Mammary epithelial cell (primary cell): ENCODE measurements at regions not wholly inside any gene's neighbourhood (a gene's known extent, or its start where the extent isn't known, plus 50 kb on each side); places are given as distances from the start of the nearest gene placed in this dataset.

Experiments
- EZH2 ChIP-seq: IDR thresholded peaks from 2 replicates; pipeline ENCODE4 v1.6.1; 2012; ENCODE audit warnings: low read length, inconsistent platforms, borderline replicate concordance
- TF ChIP-seq, protein P1 (sequence below), 2 donors: IDR thresholded peaks in 1 of 2; conservative IDR thresholded peaks in 1 of 2; 2 replicates each; pipeline ENCODE4 v1.5.1; 2011 to 2012; ENCODE audit warnings: inconsistent platforms in 2 of 2, low read length in 2 of 2, mild to moderate bottlenecking in 2 of 2, control low read depth in 1 of 2, low read depth in 1 of 2; ENCODE audit not compliant: insufficient read depth in 1 of 2; ENCODE audit errors: extremely low read depth in 1 of 2

DNA sequence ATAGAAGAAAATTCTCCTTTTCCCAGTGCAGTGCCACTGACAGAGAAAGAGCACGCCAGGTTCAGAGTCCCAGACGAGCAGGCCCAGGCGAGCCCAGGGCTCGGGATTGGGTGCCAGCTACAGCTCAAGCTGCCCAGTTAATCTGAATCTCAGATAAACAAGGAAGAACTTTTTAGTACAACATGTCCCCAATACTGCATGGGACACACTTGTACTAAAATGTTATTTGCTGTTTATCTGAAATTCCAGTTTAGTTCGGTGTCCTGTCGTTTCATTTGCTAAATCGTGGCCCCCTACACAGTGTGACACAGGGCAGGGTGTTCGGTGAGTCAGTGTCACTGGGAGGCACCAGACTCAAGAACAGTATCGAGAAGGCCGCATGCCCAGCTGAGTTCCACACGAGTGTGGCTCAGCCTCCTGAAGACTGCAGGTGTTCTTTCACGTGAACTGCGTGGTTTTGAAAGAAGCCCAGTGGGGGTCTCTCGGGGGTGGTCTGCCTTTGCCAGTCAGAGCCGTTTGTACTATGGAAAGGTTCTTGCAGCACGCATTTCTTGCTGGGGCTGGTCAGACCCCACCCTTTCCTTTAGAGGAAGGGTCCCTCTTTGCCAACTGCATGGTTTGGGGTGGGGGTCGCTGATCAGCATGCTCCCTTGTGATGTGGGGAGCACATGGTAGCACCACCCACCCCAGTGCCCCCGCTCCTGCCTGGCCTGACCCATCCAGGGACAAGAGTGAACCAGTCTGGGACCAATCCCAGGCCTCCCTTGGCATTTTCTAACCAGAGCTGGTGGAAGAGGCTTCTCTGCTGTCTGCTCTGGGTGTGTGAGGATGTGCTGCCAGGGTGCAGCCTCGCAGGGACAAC is 115.6 kb upstream of the B3GAT1 start:
- no peak for TF ChIP-seq EZH2
- TF ChIP-seq, protein P1, sequence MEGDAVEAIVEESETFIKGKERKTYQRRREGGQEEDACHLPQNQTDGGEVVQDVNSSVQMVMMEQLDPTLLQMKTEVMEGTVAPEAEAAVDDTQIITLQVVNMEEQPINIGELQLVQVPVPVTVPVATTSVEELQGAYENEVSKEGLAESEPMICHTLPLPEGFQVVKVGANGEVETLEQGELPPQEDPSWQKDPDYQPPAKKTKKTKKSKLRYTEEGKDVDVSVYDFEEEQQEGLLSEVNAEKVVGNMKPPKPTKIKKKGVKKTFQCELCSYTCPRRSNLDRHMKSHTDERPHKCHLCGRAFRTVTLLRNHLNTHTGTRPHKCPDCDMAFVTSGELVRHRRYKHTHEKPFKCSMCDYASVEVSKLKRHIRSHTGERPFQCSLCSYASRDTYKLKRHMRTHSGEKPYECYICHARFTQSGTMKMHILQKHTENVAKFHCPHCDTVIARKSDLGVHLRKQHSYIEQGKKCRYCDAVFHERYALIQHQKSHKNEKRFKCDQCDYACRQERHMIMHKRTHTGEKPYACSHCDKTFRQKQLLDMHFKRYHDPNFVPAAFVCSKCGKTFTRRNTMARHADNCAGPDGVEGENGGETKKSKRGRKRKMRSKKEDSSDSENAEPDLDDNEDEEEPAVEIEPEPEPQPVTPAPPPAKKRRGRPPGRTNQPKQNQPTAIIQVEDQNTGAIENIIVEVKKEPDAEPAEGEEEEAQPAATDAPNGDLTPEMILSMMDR (conservative IDR thresholded peaks at IDR 0.05 in 1 of 2, IDR thresholded peaks at IDR 0.05 in 1 of 2; ENCODE audit: extremely low read depth in 1 of 2, insufficient read depth in 1 of 2, low read depth in 1 of 2, low read length in 2 of 2), result no peak
